22Rv1 (cell line): ENCODE measurements at regions not wholly inside any gene's neighbourhood (a gene's known extent, or its start where the extent isn't known, plus 50 kb on each side); places are given as distances from the start of the nearest gene placed in this dataset.

Experiments
- ZFX ChIP-seq: fragments of 450-650 bp; IDR thresholded peaks from 2 replicates; pipeline ENCODE4 v1.6.1; 2017; ENCODE audit warnings: antibody characterized with exemption, borderline replicate concordance
- TF ChIP-seq, protein P1 (sequence below): fragments of 450-650 bp; IDR thresholded peaks from 2 replicates; pipeline ENCODE4 v1.5.1; 2017; ENCODE audit warnings: mild to moderate bottlenecking

DNA sequence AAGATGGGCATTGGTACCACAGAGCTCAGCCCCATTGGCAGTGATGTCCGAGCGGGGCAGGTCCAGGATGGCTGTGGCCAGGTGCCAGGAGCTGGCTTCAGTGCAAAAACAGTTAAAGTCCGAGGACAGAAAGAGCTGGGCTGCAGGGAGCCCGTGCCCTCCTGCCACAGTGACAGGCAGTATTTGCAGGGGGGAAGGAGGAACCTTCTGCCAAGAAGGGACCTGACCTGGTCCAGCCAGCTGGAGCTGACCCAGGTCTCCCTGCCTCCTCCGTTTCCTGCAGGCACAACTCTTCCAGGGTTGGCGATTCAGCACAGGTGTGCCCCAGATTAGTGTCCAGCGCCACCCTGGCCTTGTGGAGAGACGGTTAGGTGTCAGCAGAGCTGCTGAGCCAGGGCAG, 199.0 kb downstream of the ENGASE start:
- TF ChIP-seq, protein P1, sequence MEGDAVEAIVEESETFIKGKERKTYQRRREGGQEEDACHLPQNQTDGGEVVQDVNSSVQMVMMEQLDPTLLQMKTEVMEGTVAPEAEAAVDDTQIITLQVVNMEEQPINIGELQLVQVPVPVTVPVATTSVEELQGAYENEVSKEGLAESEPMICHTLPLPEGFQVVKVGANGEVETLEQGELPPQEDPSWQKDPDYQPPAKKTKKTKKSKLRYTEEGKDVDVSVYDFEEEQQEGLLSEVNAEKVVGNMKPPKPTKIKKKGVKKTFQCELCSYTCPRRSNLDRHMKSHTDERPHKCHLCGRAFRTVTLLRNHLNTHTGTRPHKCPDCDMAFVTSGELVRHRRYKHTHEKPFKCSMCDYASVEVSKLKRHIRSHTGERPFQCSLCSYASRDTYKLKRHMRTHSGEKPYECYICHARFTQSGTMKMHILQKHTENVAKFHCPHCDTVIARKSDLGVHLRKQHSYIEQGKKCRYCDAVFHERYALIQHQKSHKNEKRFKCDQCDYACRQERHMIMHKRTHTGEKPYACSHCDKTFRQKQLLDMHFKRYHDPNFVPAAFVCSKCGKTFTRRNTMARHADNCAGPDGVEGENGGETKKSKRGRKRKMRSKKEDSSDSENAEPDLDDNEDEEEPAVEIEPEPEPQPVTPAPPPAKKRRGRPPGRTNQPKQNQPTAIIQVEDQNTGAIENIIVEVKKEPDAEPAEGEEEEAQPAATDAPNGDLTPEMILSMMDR = no peak
- TF ChIP-seq ZFX = no peak
